GOT3 (cell line): ENCODE measurements at regions not wholly inside any gene's neighbourhood (a gene's known extent, or its start where the extent isn't known, plus 50 kb on each side); places are given as distances from the start of the nearest gene placed in this dataset.
"Not testable (repeated sequence)": the region's sequence is repeated elsewhere in the genome, so short reads cannot be mapped to it uniquely, and the experiment has no call there.

Source experiments
- DNase-seq: peaks from one replicate; lab custom pipeline; 2025; ENCODE audit warnings: mixed read lengths; lab: John Stamatoyannopoulos, UW

DNA sequence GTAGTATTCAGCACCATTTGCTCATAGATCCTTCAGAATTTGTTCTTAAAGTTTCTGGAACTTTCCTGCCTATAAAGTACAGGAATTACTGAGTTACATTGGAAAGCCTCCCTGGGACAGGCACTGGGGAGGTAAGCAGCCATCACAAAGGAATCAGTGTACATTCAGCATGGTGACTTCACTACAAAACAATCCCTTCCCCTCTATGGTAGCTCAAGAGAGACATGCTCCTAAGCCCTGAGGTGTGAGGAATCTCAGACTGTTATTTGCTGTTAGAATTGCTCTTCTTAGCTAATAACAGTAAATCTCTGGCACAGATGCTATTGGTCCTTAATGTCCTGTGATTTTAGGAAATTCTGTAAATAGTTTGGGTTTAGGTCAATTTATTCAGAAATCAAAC lies 1898.0 kb upstream of the PCDH7 start:
- no peak for DNase-seq

DNA sequence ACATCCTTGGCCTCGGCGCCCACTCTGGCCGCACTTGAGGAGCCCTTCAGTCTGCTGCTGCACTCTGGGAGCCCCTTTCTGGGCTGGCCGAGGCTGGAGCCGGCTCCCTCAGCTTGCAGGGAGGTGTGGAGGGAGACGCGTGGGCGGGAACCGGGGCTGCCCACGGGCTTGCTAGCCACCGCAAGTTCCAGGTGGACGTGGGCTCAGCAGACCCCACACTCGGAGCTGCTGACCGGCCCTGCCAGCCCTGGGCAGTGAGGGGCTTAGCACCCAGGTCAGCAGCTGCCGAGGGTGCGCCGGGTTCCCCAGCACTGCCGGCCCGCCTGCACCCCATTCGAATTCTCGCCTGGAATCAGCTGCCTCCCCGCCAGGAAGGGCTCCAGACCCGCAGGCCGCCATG lies 1892.3 kb upstream of the PCDH7 start:
- DNase-seq: no peak

DNA sequence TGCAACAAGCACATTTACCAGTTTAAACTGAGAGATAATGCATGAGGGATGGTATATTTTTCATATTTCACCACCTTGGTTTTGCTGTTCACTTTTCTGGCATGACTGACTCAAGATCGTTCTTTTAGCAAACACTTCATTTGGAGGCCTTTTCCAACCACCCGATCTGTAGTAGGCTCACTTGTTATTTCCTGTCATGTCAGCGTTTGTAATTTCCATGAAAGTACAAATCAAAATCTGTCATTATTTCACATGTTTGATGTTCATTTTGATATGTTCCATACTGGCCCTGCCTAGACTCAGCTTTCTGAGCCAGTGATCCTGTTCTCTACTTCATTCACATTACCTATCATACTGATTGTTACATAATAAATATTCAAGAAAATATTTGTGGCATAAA lies 1888.3 kb upstream of the PCDH7 start:
- DNase-seq: no peak

DNA sequence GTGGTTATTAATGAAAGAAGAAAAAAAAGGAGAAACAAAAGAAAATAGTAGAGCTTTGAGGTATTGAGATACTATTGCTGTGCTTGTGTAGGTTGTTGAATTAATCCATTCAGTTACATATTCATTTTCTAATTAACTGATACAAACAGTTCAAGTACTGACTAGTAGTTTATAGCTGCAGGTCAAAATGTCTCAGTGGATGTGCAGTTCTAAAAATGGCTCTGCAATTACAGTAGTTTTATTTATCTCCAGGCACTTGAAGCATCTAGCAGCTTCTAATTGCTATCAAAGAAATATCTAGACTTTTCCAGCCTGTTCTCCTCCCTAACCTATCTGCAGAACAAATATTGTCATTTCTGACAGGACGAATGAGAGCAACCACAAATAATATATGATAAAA lies 1887.7 kb upstream of the PCDH7 start:
- DNase-seq: no peak

DNA sequence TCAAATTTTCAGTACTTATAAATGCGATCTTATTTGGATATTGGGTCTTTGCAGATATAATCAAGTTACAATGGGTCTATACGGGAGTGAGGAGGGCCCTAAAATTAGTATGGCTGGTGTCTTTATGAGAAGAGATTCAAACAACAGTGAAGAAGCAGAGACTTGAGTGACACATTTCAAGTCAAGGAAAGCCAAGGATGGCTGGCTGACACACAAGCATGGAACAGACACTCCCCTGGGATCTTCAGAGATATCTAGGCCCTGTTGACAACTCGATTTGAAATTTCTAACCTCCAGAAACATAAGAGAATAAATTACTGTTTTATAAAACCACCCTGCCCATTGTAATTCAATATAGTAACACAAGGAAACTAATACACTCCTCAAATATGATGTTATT lies 1886.0 kb upstream of the PCDH7 start:
- no peak for DNase-seq

DNA sequence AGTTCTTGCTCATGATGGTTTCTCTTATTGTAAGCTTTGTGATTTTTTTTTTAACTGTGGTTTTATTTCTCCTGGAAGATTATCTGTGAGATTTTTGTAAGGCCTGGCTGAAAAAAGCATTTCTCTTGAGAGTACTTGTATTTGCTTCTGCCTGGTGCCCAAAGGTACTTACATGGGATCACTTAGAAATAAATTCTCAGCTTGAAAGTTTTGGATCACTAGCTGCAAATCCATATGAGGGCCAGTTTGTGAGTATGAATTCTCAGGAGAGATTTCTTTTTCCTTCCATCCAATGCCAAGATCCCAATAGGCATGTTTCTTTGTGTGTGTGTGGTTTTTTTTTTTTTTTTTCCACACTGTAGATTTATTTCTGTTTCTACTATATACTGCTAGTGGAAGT lies 1884.7 kb upstream of the PCDH7 start:
- no peak for DNase-seq

DNA sequence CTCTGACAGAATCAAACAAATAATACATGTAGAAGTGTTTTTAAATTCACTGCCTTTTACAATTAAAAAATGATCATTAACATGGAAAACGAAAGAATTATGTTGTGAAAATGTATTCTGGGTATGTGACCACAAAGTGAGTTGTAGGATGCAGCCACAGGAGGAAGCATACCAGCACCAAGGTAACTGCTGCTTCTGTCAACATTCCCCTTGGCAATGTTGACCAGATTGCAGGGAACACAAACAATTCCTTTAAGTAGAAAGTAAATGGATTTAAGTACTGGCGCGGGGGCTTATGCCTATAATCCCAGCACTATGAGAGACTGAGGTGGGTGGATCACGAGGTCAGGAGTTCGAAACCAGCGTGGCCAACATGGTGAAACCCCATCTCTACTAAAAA lies 1877.9 kb upstream of the PCDH7 start:
- DNase-seq: no peak

DNA sequence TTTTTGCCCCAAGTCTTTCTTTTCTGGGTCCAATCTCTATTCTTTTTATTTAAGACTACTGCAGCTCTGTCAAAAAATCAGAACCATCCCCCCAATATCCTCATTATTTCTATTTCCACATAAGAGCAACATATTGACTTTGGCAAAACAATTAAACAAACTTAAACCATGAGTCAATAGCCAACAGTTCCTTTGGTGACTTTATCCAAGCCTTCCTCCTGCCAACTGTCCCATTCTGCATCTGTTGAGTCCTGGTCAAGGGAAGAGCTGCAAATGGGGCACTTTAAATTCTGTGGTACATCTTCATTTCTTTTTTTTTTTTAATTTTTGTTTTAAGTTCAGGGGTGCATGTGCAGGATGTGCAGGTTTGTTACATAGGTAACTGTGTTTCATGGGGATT lies 1875.0 kb upstream of the PCDH7 start:
- no peak for DNase-seq

DNA sequence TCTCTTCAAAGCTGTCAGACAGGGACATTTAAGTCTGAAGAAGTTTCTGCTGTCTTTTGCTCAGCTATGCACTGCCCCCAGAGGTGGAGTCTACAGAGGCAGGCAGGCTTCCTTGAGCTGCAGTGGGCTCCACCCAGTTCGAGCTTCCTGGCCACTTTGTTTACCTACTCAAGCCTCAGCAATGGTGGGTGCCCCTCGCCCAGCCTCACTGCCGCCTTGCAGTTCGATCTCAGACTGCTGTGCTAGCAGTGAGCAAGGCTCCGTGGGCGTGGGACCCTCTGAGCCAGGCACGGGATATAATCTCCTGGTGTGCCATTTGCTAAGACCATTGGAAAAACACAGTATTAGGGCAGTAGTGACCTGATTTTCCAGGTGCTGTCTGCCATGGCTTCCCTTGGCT lies 1863.1 kb upstream of the PCDH7 start:
- DNase-seq: not testable (repeated sequence)

DNA sequence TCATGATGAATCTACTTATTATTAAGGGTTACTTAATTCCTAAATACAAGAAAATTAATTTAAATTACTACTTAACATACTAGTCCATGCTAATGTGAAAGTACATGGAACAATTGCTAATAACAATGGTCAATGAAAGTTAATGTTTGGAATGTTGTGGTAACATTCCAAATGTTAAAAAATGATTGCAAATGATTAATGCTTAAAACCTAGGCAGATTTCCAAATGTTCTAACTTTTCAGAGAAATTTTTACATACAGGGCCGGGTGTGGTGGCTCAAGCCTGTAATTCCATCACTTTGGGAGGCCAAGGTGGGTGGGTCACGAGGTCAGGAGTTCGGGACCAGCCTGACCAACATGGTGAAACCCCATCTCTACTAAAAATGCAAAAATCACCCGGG lies 1851.3 kb upstream of the PCDH7 start:
- DNase-seq: no peak

DNA sequence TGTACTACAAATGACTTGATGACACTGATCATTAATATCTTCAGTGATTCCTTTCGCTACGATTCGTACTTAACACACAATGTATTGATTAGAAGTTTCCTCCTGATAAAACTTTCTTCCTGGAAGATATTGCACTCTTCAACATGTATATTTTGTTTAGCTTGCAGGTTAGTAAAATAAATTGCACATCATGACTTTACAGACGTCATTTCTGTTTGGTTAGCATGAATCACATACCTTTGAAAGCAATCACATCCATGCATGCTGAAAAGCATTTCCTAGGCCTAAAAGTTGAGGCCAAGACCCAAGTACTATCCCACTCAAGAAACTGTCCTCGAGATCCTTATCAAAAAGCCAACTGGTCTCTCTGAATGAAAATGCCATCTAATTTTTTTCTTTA lies 1841.0 kb upstream of the PCDH7 start:
- DNase-seq: no peak

DNA sequence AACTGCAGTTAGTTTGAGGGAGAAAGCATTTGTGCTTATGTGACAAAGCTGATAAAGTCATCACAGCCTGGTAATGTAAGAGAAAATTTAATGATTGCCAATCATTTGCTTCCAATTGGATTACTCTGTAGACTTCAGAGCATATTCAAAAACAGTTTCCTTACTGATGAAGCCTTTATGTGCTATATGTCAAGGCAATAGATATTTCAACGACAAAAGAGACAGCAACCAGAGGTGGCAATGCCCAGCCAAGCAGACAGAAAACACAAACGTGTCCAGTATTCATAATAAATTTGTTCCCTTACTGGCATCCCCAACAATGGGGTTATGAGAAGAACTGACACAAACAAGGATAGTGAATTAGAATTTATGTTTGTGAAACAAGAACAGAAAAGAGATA lies 1840.3 kb upstream of the PCDH7 start:
- DNase-seq: no peak

DNA sequence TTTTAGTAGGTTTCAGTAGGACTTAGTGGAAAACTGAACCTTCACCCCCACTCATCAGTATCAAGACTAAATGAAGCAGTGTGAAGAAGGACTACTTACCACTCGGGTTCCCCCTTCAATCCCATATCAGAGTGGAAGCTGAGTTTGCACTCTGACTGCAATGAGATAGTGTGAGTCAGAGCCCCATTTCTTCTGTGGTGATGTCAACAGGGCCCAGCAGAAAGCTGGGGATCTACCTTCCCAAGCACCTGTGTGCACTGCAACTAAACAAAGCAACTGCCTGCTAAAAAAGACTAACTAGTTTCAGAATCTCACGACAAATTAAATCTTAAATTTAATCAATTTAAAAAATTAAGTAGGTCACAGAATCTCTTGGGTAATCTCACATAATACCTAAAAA lies 1837.0 kb upstream of the PCDH7 start:
- no peak for DNase-seq

DNA sequence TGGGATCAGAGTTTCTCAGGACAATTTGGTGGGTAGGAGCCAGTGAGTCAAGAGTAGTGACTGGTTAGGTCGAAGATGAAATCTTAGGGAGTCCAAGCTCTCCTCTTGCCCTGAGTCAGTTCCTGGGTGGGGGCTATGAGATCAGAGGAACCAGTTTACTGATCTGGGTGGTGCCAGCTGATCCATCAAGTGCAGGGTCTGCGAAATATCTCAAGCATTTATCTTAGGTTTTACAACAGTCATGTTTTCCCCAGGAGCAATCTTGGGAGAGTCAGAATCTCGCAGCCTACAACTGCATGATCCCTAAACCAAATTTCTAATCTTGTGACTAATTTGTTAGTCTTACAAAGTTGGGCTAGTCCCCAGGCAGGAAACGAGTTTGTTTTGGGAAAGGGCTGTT lies 1833.2 kb upstream of the PCDH7 start:
- no peak for DNase-seq

DNA sequence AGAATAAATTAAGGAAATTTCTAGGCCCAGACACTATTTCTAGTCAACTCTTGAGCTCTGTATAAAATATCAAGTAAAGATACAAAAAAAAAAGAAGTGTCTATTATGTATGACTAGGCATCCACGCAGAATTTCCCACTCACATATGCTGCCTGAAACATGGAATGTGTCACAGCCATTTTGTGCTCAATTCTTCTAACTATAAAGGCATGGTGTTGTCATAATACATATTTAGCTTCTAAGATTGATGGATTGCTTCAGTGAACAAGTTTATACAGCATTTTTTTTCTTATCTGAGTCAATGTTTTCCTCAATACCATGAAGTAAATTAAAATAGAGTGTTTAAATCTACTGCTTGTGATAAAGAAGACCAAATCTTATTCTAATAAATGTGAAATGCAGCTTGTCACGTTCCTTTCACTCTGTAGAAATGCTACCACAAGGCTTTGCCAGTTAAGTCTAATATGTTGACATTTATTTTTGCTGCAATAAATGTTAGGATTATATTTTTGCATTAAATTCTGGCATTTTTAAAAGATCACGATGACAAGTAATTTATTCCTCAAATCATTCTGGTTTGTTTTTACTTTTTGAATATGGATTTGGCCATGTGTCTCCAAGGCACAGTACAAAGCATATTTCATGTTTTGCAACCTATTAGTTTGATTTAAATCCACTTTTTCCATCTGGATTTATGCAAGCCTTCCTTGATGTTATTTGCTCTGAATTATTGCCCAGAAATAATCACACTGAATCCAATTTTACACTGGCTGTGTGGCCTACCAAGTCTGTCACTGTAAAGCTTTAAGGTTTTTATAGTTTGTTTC lies 1829.0 kb upstream of the PCDH7 start:
- no peak for DNase-seq

DNA sequence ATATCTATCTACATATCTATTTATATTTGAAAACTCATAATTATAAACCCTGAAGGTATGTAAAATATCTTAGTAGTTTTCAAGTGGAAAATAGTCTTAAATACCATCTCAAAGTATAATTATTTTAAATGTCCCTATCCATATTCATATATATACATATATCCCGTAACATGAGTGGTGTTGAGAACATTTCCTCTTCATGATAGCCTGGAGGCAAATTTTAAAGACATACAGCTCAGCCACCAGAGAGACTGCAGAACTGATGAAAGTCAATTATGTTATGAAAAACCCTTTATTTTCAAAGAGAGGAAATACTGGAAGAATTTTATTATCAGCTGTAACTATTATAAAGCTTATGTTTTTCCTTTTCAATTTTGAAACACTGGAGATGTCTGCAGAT lies 1806.7 kb upstream of the PCDH7 start:
- DNase-seq: no peak

DNA sequence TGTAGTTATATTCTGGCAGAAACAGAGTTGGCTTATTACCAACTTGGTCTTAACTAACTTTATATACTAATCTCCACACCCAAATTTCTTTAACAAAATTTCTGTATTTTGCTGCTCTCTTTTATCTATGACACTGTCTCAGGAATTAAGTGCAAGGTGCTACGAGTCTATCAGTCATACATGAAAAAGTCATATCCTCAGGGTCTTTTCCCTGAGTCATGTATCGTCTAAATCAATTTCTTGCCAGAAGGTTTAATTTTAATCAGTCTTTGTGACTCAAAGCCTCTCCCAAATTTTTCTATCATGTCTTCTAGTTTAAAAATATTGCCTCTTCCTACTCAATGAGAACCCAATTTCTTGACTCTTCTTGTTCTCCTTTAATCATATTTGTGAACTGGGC lies 1803.6 kb upstream of the PCDH7 start:
- no peak for DNase-seq

DNA sequence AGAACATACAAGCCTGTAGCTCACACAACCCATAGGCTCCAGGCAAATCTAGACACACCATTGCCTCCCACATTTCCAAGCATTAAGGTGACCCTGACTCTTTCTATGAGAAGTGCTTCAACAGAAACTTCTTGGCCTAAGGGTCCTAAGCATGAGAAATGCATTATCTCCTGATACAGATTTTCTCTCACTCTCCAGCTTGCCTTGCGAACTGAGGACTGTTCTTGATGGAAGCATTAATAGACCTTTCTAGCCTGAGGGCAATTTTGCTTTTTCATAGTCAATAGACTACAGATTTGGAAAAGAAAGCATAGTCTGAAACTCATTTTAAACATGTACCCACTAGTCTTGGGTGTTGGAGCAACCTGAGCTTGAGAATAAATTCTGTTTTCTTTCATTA lies 1801.3 kb upstream of the PCDH7 start:
- no peak for DNase-seq

DNA sequence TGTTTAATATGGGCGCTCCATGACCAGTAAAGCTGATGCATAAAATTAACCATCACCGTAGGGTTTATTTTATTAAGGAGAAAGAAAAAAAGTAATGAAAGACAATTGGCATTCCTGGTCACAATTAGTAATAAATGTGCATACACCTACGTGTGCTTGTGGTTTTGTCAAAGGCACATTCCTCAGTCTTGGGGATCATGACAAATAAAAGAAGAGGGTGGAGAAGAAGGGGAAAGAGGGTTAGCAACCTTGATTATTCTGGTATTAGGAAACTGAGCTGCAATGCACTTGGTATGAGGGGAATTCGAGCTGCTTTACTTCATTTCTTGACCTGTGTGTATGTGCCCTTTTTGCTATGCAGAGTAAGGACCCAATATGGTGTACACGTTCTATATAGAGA lies 1798.3 kb upstream of the PCDH7 start:
- DNase-seq: no peak

DNA sequence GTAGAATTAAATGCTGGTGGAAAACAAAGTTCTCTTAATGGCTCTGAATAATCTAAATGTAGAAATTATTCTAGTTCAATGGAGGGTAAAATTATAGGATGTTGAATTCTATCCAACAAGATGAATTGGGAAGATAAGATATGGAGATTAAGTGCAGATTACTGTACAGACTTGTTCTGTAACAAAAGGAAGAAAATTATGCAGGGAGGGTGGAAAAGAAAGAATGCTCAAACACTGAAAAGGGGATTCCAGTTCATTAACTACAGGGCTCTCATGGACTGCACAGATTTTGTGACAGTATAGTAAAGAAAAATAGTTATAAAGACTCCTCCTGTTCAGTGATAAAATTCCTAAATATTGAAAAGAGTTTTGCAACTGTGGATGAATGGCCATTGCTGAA lies 1794.0 kb upstream of the PCDH7 start:
- no peak for DNase-seq

DNA sequence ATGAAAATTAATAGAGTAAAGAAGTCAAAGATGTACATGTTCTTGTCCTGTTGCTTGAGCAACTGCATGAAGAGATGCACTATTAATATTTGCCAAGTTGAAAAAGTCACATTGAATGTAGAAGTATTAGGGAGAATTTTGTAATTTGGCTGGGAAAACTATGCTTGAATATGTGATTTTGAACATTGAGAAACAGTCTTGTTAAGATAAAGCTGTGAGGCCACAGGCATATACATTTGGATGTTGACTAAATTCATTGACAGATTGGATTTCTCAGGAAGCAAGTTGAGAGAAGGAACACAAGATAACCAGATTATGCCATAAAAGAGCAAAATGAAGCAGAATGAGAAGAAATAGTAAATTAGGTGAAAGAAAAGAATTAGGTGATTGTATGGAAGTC lies 1777.5 kb upstream of the PCDH7 start:
- DNase-seq: no peak

DNA sequence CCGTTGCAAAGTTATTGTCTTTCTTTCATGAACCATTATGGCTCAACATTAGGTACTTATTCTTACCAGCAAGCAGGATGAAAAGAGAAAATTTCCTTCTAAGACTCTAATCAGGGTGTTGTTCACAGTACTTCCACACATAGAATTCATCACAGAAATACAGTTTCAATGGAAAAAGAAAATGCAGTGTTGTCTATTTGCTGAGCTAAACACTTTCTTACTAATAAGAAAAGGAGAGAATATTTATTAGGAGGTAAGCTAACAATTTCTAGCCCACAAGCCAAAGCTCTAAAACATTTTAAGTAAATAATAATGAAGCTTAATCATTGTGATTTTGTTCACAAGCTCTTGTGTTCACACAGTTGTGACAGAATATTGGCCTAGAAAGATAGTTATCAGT lies 1772.8 kb upstream of the PCDH7 start:
- no peak for DNase-seq

DNA sequence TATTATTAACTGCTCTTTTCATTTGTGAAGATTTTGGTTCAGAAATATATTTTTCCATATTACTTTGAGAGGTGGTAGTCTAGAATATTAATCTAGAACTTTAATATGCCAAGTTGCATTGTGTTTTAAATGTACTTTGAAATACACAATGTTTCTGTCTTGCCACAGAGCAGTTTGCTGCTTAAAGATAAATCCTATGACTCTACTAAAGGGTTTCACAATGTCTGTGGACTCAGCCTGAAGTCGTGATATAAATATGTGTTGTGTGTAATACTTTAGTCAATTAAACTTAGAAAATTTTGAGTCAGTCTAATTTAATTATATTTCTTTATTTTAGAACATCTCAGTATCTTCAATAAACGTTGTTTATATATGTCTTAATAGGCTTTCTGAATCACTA lies 1771.7 kb upstream of the PCDH7 start:
- no peak for DNase-seq

DNA sequence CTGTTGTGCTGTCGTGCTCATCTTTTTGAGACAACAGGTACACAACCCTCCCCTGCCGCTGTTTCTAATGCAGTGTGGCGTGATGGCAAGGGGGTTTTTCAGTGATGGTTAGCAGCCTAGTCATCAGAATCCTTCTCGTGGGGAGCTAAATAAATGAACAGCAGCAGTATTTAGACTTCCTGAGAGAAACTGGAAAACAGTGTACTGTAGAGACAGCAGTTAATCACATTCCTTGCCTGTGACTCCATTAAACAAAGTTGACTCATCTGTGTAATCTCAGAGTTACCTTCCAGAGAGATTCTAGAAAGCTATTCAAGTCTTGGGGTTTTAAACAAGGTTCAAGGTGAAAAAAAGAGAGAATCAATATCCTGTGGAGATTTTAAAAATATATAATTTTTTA lies 1753.2 kb upstream of the PCDH7 start:
- no peak for DNase-seq
